ENCODE measurements at regions not wholly inside any gene's neighbourhood (a gene's known extent, or its start where the extent isn't known, plus 50 kb on each side); places are given as distances from the start of the nearest gene placed in this dataset.
"Not testable (repeated sequence)": the region's sequence is repeated elsewhere in the genome, so short reads cannot be mapped to it uniquely, and the experiment has no call there.

GRCh38 chr12:104906695-104907094, 51.4 kb downstream of the SLC41A2 start:
- H3K36me3 Mint-ChIP-seq (ENCODE audit: insufficient read depth in 2 of 2): no peaks in the 10 kb centered on the region
- H3K4me1 Mint-ChIP-seq (ENCODE audit: low read depth): no peaks in the 10 kb centered on the region
- H3K27ac Mint-ChIP-seq: no peak overlapping the region
- no peak for ATAC-seq (replicated peaks in 1 of 2)
- no peaks in the 10 kb centered on the region for H3K9me3 Mint-ChIP-seq
- peaks cover 7% of the 10 kb centered on the region for H3K27me3 Mint-ChIP-seq (ENCODE audit: low read depth)
- DNase-seq: no peak
- no peak overlapping the region for H3K4me3 Mint-ChIP-seq

DNA sequence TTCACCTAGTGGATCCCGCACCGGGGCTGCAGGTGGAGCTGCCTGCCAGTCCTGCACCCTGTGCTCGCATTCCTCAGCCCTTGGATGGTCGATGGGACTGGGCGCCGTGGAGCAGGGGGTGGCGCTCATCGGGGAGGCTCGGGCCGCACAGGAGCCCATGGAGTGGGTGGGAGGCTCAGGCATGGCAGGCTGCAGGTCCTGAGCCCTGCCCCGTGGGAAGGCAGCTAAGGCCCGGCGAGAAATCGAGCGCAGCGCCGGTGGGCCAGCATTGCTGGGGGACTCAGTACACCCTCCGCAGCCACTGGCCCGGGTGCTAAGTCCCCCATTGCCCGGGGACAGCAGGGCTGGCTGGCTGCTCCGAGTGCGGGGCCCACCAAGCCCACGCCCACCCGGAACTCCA, 52.6 kb downstream of the SLC41A2 start:
- not testable (repeated sequence) for H3K27me3 Mint-ChIP-seq (ENCODE audit: low read depth); H3K9me3 Mint-ChIP-seq; H3K36me3 Mint-ChIP-seq (ENCODE audit: insufficient read depth in 2 of 2); ATAC-seq (replicated peaks in 1 of 2); DNase-seq; H3K4me3 Mint-ChIP-seq; H3K4me1 Mint-ChIP-seq (ENCODE audit: low read depth); H3K27ac Mint-ChIP-seq

DNA sequence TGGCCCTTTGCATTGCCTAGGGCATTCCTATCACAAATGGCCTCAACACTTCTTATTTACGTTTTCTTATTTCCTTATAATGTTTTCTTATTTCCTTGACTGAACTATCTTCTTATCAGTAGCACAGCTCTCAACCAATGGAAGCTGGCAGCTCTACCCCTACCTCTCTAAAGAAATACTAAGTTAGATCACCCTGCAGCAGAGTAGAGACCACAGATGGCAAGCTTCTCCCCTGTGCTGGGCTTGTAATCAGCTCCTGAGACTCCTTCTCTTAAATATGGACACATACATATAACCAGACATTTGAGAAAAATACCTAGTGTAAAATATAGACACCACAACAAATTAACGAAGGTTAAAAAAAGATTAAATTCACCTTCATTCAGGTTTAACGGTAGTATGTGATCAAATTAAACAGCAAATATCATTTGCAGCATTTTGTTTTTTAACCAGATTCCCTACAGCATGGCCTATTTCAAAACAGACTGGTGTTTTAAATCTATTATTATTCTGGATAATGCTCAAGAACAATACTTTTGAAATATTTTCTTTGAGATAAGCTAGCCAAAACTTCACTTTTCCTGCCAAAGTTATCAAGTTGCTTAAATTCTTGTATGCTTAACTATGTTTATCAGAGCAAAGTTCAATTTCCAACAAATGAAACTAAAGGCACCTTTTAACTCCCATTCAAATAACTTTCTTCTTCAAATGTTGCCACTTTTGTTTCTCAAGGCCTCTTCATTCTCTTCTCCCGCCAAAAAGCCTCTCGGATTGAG, 54.3 kb downstream of the SLC41A2 start:
- Mint-ChIP-seq H3K4me1 (ENCODE audit: low read depth) (no peaks in the 10 kb centered on the region), H3K4me3 (no peak overlapping the region), H3K27me3 (ENCODE audit: low read depth) (peaks cover 7% of the 10 kb centered on the region), H3K36me3 (ENCODE audit: insufficient read depth in 2 of 2) (no peaks in the 10 kb centered on the region), H3K27ac (no peak overlapping the region), H3K9me3 (no peaks in the 10 kb centered on the region)
- ATAC-seq (replicated peaks in 1 of 2): no peak
- DNase-seq: no peak

GRCh38 chr12:104902125-104902524, 56.0 kb downstream of the SLC41A2 start:
- Mint-ChIP-seq H3K36me3 (ENCODE audit: insufficient read depth in 2 of 2) (no peaks in the 10 kb centered on the region), H3K27ac (no peak overlapping the region), H3K27me3 (ENCODE audit: low read depth) (peaks cover 7% of the 10 kb centered on the region), H3K4me3 (no peak overlapping the region), H3K9me3 (no peaks in the 10 kb centered on the region), H3K4me1 (ENCODE audit: low read depth) (no peaks in the 10 kb centered on the region)
- DNase-seq (no peak), ATAC-seq (replicated peaks in 1 of 2) (no peak)

GRCh38 chr12:104896710-104897109, 61.4 kb downstream of the SLC41A2 start:
- Mint-ChIP-seq H3K4me1 (ENCODE audit: low read depth) (no peaks in the 10 kb centered on the region), H3K27me3 (ENCODE audit: low read depth) (no peaks in the 10 kb centered on the region), H3K9me3 (no peaks in the 10 kb centered on the region), H3K4me3 (no peak overlapping the region), H3K27ac (no peak overlapping the region), H3K36me3 (ENCODE audit: insufficient read depth in 2 of 2) (no peaks in the 10 kb centered on the region)
- ATAC-seq (replicated peaks in 1 of 2) (no peak), DNase-seq (no peak)

DNA sequence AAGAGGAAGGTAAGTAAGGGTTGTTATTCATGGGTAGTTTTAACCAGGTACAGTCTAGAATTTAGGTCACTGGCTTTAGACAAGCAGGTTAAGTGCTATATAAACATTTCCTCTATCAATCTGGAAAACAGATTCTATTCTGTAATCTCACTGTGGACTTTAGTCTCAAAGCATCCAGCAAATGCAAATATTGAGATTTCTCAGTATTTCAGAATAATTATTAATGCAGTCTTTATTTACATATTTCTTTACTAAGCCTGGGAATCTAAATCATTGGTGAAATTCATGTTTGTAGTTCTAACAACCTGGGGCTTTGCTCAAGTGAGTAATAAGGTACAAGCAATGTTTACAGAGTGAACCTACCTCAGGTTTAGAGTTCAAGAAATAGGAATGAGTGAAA, 61.9 kb downstream of the SLC41A2 start:
- DNase-seq (no peak), ATAC-seq (replicated peaks in 1 of 2) (no peak)
- Mint-ChIP-seq H3K27me3 (ENCODE audit: low read depth) (peaks cover 1% of the 10 kb centered on the region), H3K4me3 (no peak overlapping the region), H3K9me3 (peaks cover 0 to under 1% of the 10 kb centered on the region in 2 donors), H3K36me3 (ENCODE audit: insufficient read depth in 2 of 2) (no peaks in the 10 kb centered on the region), H3K4me1 (ENCODE audit: low read depth) (peaks cover under 1% of the 10 kb centered on the region), H3K27ac (no peak overlapping the region)

DNA sequence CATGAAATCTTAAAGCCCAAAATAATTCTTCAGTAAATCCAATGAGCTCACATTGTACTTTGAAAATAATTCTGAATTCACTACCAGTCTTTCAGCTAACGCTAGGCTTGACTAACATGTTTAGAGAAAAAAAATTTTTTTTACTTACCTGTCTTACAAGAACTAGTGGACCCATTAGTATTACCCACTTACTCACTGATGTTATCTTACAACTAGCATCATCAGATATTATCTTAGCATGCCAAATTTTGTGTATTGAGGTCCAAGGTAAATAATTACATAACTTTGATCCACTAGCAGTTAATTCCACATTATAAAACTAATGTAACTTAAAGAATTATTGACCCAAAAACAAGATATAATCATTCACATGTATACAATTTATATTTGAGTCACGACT, 62.7 kb downstream of the SLC41A2 start:
- H3K27me3 Mint-ChIP-seq (ENCODE audit: low read depth): peaks cover 6% of the 10 kb centered on the region
- no peak overlapping the region for H3K4me3 Mint-ChIP-seq
- H3K9me3 Mint-ChIP-seq: peaks cover 0 to 3% of the 10 kb centered on the region in 2 donors
- H3K27ac Mint-ChIP-seq: no peak overlapping the region
- ATAC-seq (replicated peaks in 1 of 2) (no peak), DNase-seq (no peak)
- no peaks in the 10 kb centered on the region for H3K36me3 Mint-ChIP-seq (ENCODE audit: insufficient read depth in 2 of 2)
- H3K4me1 Mint-ChIP-seq (ENCODE audit: low read depth): peaks cover 8% of the 10 kb centered on the region

GRCh38 chr12:104890476-104891096, 67.5 kb downstream of the SLC41A2 start:
- DNase-seq: peak in 1 of 2 donors; percentile 1
- Mint-ChIP-seq H3K36me3 (ENCODE audit: insufficient read depth in 2 of 2) (no peaks in the 10 kb centered on the region), H3K27ac (peak overlapping the region; percentile 45), H3K4me3 (peak overlapping the region; percentile 11 to 20), H3K4me1 (ENCODE audit: low read depth) (peaks cover 9% of the 10 kb centered on the region), H3K27me3 (ENCODE audit: low read depth) (peaks cover 12% of the 10 kb centered on the region), H3K9me3 (peaks cover 0 to 3% of the 10 kb centered on the region in 2 donors)
- peak; percentile 75 to 87 for ATAC-seq (replicated peaks in 1 of 2)

DNA sequence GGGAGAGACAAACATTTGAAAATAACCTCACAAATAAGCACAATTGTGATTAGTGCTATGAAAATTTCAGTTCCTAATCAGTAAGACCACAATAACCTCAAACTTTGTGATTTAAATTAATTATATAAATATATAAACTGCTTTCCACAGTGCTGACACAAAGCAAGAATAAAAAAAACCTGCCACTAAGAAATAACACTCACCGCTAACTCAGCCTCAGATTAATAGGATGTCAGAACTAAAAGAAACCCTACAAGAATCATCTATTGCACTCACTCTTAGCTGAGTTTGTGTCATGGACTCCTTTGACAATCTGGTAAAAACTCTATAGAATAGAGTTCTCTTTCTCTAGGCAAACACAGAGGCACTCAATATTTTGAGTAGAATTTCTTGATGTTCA, 68.4 kb downstream of the SLC41A2 start:
- Mint-ChIP-seq H3K36me3 (ENCODE audit: insufficient read depth in 2 of 2) (no peaks in the 10 kb centered on the region), H3K9me3 (peaks cover 0 to 3% of the 10 kb centered on the region in 2 donors), H3K4me3 (no peak overlapping the region), H3K4me1 (ENCODE audit: low read depth) (peaks cover 9% of the 10 kb centered on the region), H3K27ac (no peak overlapping the region), H3K27me3 (ENCODE audit: low read depth) (peaks cover 12% of the 10 kb centered on the region)
- ATAC-seq (replicated peaks in 1 of 2) (no peak), DNase-seq (no peak)

- Mint-ChIP-seq H3K27ac (no peak overlapping the region), H3K27me3 (ENCODE audit: low read depth) (peaks cover 12% of the 10 kb centered on the region), H3K4me1 (ENCODE audit: low read depth) (peaks cover 9% of the 10 kb centered on the region), H3K36me3 (ENCODE audit: insufficient read depth in 2 of 2) (no peaks in the 10 kb centered on the region), H3K9me3 (peaks cover 0 to 5% of the 10 kb centered on the region in 2 donors), H3K4me3 (no peak overlapping the region)
- ATAC-seq (replicated peaks in 1 of 2) (no peak), DNase-seq (no peak)
These were observed 69.2 kb downstream of the SLC41A2 start for GRCh38 chr12:104888892-104889291.

- Mint-ChIP-seq H3K27ac (no peak overlapping the region), H3K36me3 (ENCODE audit: insufficient read depth in 2 of 2) (no peaks in the 10 kb centered on the region), H3K4me1 (ENCODE audit: low read depth) (peaks cover 9% of the 10 kb centered on the region), H3K9me3 (peaks cover 0 to 5% of the 10 kb centered on the region in 2 donors), H3K4me3 (no peak overlapping the region), H3K27me3 (ENCODE audit: low read depth) (peaks cover 12% of the 10 kb centered on the region)
- DNase-seq (no peak), ATAC-seq (replicated peaks in 1 of 2) (no peak)
These were observed 69.6 kb downstream of the SLC41A2 start for GRCh38 chr12:104888481-104888880.

- Mint-ChIP-seq H3K27ac (no peak overlapping the region), H3K9me3 (peaks cover 0 to 10% of the 10 kb centered on the region in 2 donors), H3K27me3 (ENCODE audit: low read depth) (peaks cover 21% of the 10 kb centered on the region)
These were observed 70.6 kb downstream of the SLC41A2 start for GRCh38 chr12:104887452-104887851.

GRCh38 chr12:104886418-104887401, 71.4 kb downstream of the SLC41A2 start:
- ATAC-seq (replicated peaks in 1 of 2): no peak
- H3K36me3 Mint-ChIP-seq (ENCODE audit: insufficient read depth in 2 of 2): peaks cover 2 to 3% of the 10 kb centered on the region in 2 donors
- no peak overlapping the region for H3K4me3 Mint-ChIP-seq
- peaks cover 9% of the 10 kb centered on the region for H3K4me1 Mint-ChIP-seq (ENCODE audit: low read depth)
- peaks cover 21% of the 10 kb centered on the region for H3K27me3 Mint-ChIP-seq (ENCODE audit: low read depth)
- H3K9me3 Mint-ChIP-seq: peaks cover 0 to 10% of the 10 kb centered on the region in 2 donors
- no peak for DNase-seq
- no peak overlapping the region for H3K27ac Mint-ChIP-seq

More at GRCh38 chr12:104887452-104887851, 70.6 kb downstream of the SLC41A2 start:
- Mint-ChIP-seq H3K4me1 (ENCODE audit: low read depth) (peaks cover 9% of the 10 kb centered on the region), H3K4me3 (no peak overlapping the region), H3K36me3 (ENCODE audit: insufficient read depth in 2 of 2) (peaks cover 2 to 3% of the 10 kb centered on the region in 2 donors)
- DNase-seq: no peak
- no peak for ATAC-seq (replicated peaks in 1 of 2)
